DMS53 treated with DMSO at 0.1 percent for 48 hours (cell line): ENCODE measurements at regions not wholly inside any gene's neighbourhood (a gene's known extent, or its start where the extent isn't known, plus 50 kb on each side); places are given as distances from the start of the nearest gene placed in this dataset.

ENCODE experiments used
- DNase-seq: peaks from one replicate; lab custom pipeline; 2025; ENCODE audit not compliant: unreplicated experiment; lab: John Stamatoyannopoulos, UW

DNA sequence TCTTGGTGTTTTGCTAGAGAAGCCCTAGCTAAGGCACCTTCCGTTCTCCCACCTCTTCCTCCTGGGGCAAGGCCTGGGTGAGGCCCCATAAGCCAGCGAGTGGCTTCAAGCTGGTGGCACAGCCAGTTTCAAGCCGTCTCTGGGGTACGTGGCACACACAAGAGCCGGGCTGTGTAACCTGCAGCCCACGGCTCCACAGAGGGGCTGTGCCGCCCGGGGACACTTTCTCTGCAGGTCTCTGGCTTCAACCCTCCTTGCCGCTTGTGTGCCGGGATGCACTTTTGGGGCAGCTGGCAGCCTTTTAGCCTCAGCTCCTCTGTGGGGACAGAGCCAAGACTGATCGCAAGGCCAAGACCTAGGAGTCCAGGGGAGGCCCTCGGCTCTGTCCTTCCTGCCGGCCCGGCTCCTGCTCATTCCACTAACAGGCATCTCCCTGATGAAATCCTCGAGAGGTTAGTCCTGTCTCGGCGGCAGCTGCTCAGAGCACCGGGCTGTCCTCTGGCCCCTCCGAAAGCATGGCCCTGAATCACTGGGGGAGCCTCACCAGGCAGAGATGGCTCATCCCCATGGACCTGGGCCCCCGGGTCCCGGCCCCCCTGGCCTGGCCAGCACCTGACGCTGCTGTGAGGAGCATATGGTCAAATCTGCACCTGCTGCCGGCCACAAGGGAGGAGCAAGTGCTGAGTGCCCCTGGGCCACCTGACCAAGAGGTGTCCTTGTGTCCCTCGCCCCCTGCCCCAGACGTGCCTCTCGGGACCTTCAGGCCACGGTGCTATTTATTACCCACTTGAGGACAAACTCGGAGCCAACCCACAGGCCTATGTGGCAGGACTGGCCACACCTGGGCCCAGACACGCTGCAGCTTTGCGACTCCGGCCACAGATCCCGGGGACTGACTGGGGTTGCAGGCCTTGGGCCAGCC, 98.5 kb downstream of the METRNL start:
- no peak for DNase-seq

DNA sequence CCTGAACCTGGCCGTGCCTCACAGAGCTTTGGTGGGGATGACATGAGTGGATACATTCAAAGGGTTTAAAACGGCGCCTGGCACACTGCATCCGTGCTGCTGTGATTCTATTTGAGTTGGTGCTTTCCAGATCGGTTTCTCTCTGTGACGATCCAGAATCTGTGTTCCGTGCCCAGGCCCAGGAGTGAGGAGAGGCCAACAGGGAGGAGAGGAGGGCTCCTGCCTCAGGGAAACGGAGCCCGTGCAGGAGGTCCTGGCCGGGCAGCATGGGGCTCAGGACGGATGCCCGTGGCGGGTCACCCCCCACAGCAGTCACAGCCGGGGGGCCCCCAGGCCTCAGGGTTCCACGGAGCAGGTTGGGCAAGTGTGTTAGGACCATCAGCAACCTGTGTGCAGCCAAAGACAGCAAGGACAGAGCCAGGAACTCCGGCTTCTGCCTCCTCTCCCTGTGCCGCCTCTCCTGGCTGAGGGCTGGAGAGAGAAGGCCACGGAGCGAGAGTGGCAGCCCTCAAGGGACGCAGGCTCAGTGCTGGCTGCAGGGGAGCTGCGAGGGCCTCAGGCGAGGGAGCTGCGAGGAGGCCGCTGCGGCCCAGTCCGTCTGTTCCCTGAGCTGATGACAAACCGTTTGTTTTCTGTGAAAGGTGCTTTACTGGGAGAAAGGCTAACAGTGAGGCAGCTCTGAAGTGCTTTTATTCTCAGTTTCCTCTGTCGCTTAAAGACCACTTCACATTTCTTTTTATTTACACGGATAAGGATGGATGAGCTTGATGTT, 99.3 kb downstream of the METRNL start:
- DNase-seq = peak; percentile 71

DNA sequence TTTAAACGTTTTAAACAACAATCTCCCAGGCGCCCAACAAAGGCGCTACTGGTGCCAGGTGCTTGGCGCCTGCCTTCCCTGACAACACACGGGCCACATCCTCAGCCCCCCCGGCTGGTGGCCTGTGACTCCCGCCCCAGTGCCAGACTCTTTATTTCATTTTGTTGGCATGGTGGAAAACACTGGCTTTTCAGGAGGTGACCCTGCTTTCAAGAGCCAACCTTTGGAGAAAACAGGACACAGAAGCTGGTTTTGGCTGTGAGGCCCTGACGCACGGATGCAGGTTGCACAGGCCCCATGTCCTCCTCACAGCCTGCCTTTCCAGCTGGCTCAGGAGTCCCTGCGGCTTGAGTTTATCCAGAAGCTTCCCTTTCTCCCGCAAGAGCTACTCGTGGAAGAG, 100.0 kb downstream of the METRNL start:
- no peak for DNase-seq

DNA sequence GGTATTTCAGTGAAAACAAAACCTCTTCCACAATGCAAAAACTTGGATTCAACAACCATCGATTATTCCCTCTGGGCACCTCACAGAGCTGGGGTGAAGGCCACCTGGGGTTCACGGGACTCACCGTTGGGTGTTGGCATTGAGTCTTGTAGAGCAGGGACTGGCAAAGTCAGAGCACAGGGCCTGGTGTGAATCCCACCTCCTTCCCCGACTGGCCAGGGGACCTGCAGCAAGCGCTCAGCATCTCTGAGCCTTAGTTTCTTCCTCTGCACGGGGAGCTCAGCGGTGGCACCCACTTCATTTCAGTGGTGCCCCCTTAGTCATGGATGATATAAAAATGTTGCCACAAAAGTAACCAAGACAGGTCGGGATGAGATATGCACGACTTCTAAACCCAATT, 100.4 kb downstream of the METRNL start:
- DNase-seq = no peak

DNA sequence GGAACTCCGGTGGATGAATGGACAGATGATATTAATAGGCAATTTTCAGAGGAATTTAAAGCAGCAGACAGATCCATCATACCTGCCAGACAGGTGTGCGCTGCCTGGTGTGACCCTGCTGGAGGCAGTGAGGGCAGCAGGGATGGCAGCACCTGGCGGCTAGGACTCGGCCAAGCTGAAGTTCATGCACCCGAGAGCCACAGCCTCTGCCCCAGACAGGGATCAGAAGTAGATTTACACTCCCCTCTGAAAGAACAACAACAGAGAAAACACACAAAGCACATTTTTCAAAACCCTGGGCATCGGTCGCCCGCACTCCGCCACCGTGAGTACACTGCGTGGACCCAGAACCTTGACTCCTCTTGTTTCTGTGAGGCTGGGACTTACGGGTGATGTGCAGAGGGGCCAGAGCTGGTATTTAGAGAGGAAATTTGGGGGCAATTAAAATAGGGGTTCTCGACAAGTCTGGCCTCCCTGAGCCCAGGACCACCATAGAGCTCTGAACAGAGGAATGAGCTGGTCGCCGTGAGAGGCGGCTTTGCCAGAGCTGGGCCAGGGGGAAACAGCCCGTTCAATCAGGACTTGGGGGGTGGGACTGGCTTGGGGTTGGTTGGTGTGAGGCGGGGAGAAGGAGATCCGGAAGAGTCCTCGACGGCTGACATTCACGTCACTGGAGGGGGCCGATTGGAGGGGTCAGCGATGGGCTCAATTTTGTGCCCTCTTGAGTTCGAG, 101.0 kb downstream of the METRNL start:
- no peak for DNase-seq

DNA sequence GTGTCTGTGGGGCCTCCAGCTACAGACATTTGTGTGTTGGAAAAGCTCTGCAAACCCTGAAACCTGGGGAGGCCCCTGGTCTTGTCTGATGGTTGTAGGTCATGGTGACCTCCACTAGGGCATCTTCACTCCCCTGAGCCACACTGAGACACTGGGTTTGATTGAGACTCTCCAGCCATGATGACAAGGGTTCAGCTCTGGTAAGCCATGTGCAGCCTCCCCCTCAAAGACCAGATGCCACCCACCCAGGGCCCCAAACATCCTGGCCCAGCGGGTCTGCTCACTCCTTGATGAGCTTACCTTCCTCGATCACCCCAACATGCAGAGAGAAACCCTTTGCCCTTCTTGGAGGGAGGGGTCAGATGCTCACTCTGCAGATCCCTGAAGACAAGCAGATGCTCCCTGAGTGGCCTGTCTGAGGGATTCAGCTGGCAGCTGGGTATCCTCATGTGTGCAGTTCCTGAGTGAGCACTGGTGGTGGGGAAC, 101.6 kb downstream of the METRNL start:
- DNase-seq = no peak

DNA sequence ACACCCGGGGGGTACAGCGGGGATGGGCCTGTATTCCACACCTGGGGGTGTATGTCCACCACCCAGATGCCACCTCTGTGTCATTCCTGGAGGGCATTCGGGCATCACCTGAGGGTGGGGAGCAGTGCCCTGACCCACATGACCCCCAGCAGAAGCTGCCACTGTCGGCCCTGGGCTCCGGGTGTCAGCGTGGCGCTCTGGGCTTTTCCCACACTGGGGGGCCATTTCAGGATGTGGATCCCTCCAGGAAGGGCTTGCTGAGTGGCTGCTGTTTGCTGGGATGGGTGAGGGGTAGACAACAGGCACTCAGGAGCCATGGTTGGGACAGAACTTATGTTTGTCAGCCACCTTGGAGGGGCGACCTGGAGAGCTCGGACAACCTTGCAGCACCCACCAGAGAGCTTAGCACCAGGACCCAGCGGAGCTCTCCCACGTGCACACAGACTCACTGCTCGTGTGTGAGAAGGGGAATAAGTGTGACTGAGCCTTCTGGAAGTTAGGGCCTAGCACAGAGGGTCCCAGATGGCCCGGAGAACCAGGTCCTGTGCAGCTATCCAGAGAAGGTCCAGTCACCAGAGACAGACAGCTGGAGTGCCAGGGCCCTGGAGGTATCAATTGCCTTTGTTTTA, 102.7 kb downstream of the METRNL start:
- DNase-seq = no peak

DNA sequence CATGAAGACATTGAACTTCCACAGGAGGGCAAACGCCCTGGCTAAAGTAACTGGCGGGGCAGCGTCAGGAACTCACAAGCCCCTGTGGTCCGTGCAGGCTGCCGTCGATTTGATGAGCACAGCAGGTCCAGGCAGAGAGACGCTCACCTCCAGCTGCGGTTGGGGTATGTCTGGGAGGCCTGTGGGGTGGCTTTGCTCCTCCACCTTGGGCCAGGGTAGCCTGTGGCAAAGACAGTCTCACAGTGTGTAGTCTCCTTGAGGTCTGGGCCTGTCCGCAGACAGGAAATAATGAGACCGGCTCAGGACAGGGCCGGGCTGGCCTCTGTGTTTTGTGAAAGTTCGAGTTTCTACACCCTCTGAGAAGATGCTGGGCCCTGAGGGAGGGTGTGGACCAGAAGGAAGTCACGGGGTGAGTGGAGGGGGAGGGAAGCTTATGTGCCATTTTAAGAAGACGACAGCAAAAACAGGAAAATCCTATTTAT, 103.3 kb downstream of the METRNL start:
- DNase-seq = no peak

DNA sequence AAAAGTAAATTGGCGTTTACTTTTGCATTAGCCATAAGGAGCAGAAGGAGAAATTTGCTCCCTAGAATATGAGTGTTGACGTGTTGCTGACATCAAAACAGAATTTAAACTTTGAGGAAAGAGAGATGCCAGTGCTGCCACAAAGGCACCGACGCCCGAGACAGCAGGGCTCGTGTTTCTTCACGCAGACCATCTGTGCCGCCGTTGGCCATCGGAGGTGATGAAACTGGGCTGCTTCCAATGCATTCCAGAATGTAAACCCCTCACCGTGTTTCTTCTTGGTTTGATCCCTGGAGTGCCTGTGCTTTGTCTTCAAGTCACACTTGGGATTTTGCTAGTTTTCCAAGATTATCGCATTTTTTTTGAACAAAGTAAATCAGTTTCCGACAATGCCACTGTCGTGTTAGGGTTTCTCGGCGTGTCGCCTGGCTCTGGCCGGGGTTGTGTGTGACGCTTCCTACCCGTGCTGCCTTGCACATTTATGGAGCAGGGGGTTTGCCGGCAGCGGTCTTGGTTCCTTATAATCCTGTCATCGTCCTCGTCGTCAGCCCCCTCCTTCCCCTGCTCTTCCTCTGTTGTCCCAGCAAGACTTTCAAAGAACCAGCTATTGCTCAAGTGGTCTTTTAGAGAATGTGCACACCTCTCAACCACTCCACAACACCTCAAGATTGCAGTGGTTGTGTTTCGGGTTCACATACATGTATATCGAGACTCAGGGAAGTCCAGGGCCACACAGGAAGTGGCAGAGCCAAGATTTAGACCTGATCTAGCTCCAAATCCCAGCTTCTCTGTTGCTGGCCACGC, 103.9 kb downstream of the METRNL start:
- no peak for DNase-seq

DNA sequence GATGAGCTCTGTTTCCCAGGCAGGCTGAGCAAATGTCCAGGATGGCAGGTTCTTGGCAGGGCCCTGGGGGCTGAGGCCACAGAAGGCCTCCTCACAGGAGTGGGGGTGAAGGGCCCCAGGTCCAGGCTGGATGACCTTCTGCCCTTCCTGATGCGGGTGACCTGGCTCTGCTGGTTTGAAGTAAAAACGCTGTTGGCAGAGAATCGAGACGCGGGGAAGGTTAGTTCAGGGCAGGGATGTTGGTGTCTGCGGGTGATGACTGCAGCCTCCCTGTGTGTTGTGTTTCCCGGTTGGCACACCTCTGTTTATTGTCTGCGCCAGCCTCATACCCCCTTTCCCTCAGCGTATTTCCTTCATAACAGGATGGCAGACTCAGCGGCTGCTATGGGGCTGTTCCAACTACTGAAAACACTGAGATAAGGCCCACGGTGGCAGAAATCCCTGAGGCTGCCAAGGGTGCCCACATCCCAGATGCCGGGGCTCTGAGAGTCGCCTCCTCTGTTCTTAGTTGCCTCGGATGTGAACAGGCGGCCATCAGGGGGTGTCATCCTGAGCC, 104.6 kb downstream of the METRNL start:
- DNase-seq = no peak

DNA sequence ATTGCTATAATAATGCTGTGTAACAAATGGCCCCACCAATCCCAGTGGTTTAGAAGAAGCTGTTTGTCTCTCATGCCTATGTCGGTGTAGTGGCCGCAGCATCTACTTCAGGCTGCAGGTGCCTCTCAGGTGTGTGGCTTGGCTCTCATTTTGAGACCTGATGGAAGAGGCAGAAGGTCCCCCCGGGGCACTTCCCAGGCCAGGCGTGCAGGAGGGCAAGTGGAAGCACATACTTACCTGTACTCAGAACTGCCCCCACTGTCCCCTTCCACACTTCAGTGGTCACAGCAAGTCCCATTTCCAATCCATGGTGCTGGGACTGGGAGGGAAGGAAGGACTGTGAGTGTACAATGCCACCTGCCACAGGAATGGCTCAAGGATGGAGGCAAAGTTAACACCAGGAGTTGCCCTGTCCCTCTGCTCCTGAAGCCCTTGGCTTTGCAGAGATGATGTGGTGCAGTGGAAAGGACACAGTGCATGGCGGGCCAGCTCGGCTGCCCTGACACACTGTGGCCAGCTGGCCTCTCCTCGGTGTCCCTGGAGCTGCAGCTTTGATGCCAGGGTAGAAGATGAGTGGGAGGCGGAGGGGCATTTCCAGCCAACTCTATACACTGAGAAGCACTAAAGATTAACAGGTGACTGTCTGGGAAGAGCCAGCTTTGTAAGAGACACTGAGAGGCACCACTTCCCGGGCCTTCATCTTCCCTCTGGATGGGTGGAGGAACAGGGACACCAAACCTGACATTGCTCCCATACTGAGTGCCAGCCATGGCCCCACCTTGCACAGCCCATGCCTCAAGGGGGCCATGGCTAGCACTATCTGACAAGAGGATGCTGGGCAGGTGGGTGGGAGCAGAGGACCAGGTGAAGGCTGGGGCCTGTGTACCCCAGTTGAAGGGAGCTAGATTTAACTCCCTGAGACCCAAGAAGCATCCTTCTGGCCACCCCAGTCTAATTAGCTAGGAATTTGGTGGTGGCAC, 105.9 kb downstream of the METRNL start:
- no peak for DNase-seq

DNA sequence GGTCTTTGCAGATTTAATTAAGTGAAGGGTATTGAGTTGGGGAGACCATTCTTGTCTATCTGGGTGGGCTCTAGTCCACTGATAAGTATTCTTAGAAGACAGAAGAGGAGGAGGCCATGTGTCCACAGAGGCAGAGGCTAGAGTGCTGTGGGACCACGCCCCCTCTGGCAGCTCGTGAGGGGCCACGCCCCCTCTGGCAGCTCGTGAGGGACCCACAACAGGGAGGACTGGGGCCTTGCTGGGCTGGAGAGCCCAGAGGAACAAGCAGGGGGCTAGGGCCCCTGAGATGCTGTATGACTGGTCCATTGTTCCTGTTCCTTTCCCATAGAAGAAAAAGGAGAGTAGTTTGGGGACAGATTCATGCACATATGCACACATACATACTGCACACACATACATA, 106.8 kb downstream of the METRNL start:
- no peak for DNase-seq

DNA sequence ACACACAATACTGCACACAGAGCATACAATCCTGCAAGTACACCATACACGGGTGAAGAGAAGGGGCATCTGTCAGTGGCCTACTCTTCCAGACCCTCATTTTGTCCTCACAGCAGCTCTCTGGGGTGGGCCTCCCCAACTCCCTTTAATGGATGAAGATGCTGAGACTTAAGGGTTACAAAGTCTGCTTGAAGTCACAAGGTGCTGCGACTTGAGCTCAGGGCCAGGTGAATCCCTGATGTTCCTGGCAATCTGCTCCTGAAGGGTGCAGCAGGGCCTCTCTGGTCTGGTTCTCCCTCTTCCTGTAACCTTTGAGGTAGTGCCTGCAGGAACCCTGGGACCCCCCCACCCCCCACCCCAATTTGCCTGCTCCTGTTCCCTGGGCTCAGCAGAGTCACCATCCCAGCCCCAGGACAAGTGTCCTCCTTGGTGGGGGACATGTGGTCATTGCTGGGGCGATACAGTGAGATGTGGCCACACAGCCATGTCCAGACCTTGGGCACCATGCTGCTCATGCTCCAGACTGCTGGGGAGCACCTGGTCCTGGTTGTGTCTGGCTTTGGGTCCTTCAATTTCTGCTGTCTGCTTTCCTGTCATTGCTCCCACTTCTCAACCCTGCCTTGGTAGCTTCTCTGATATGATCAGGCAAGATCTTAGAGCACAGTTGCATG, 107.5 kb downstream of the METRNL start:
- no peak for DNase-seq

DNA sequence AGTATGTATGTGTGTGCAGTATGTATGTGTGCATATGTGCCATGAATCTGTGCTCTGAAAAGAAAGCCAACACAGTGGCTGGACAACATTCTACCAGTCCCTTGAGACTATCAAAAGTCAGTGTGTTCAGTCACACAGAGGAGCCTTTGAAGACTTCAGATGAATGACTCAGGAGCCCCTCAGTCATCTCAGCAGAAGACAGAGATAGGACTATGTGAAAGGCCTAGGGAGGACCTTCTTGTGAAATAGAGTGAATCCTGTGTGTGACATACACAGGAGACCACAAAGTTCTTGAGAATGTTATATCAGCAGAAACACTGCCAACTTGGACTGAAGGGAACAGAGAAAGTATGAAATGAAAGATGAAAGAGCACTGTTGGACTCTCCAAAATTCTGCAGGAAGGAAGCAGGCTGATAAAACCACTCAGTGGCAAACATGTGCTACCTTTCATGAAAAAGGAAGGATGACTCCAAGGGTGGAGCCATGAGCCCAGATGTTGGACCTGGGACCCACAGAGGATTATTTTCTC, 108.4 kb downstream of the METRNL start:
- DNase-seq = no peak

DNA sequence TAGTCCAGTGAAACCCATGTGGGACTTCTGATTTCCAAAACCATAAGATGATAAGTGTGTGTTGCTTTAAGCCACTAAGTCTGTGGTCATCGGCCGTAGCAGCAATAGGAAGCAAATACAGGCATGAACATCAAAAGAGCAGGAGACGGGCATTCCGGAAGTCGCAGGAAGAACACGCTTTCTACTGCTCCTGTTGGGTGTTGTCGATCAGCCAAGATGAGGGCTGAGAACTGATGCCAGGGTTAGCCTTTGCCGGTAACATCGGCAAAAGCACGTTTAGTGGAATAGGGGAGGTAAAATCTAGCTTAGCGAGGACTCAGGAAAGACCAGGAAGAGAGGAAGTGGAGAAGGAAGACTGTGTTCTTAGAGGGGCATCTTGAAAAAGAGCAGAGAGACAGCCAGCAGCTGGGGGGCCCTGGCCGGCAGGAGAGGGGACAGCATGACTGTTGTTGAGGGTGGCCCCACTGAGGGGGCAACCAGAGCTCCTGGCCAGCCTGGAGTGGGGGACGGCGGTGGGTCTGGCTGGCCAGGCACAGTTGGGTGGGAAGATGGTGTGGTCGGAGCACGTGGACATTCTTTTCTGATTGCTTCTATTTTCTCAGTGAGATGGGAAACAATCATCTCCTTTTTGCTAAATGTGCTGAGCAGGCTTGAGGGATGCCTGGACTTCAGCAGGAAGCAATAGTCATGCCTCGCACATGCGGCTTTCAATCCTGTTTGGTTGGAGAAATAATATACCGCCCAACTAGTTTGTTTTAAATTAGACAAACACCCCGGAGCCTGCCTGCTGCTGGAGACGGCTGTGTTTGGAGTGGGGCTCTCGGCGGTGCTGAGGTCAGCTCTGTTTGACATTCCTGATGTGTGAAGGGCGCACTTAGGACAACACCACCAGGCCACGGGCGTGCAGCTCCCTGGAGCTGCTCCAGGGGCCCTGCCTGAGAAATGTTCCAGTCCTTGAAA, 109.9 kb downstream of the METRNL start:
- DNase-seq = no peak

DNA sequence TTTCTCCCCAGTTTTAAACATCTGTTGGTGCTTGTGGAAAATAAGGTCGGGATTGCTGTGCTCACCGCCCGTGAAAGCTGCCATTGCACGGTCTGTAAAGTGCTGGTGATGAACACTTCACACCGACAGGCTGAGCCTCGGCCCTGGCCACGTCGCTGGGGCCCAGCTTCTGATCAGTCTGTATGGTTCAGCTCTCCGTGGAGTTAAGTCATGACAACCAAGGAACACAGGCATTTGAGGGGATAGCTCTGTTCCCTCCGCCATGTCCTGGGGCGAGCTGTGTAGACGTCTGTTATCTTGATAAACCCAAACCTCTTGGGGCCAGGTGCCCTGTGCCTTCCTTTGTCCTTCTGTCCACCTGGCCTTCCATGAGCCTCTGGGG, 110.6 kb downstream of the METRNL start:
- no peak for DNase-seq
